H9 (cell line): ENCODE measurements at regions not wholly inside any gene's neighbourhood (a gene's known extent, or its start where the extent isn't known, plus 50 kb on each side); places are given as distances from the start of the nearest gene placed in this dataset.

Experiments used
- DNase-seq: peaks from one replicate; pipeline ENCODE4 v3.0.0-alpha.2; 2017
- H2AFZ ChIP-seq: one replicate; pipeline ENCODE4 v1.6.1; 2013; ENCODE audit warnings: mild to moderate bottlenecking, low read length, control low read depth, moderate library complexity
- H2AK5ac ChIP-seq: 2 replicates; pipeline ENCODE4 v1.6.1; 2013; ENCODE audit warnings: low read length, control low read depth, mixed read lengths; ENCODE audit not compliant: insufficient read length
- H2BK120ac ChIP-seq: one replicate; pipeline ENCODE4 v1.6.1; 2013; ENCODE audit warnings: low read depth, mild to moderate bottlenecking, low read length, control low read depth, inconsistent platforms; ENCODE audit not compliant: poor library complexity, severe bottlenecking
- H2BK12ac ChIP-seq: 2 replicates; pipeline ENCODE4 v1.6.1; 2013; ENCODE audit warnings: low read length, control low read depth, mixed read lengths, low read depth; ENCODE audit not compliant: insufficient read length
- H2BK15ac ChIP-seq: 2 replicates; pipeline ENCODE4 v1.6.1; 2013; ENCODE audit warnings: low read depth, low read length, control low read depth
- H2BK20ac ChIP-seq: one replicate; pipeline ENCODE4 v1.6.1; 2013; ENCODE audit warnings: low read depth, mild to moderate bottlenecking, low read length, control low read depth, inconsistent platforms; ENCODE audit not compliant: poor library complexity, severe bottlenecking
- H2BK5ac ChIP-seq: 2 replicates; pipeline ENCODE4 v1.6.1; 2013; ENCODE audit warnings: low read length, control low read depth, mixed read lengths; ENCODE audit not compliant: insufficient read length
- H3K14ac ChIP-seq: 2 replicates; pipeline ENCODE4 v1.6.1; 2013; ENCODE audit warnings: low read length, control low read depth; ENCODE audit not compliant: insufficient read depth
- H3K18ac ChIP-seq: 2 replicates; pipeline ENCODE4 v1.6.1; 2013; ENCODE audit warnings: low read depth, mild to moderate bottlenecking, mixed read lengths, low read length, control low read depth; ENCODE audit not compliant: insufficient read length
- H3K23ac ChIP-seq: 2 replicates; pipeline ENCODE4 v1.6.1; 2013; ENCODE audit warnings: low read length, control low read depth, mixed read lengths, low read depth; ENCODE audit not compliant: insufficient read length
- H3K23me2 ChIP-seq: 2 replicates; pipeline ENCODE4 v1.6.1; 2013; ENCODE audit warnings: low read depth, mild to moderate bottlenecking, mixed read lengths, low read length, control low read depth; ENCODE audit not compliant: insufficient read length, poor library complexity, severe bottlenecking
- H3K27ac ChIP-seq: 2 replicates; pipeline ENCODE4 v1.5.1; 2013; ENCODE audit warnings: low read length, control low read depth, mixed read lengths, low read depth; ENCODE audit not compliant: insufficient read length
- H3K27me3 ChIP-seq: 2 replicates; pipeline ENCODE4 v1.6.1; 2013; ENCODE audit warnings: low read length, control low read depth, inconsistent platforms; ENCODE audit not compliant: insufficient read depth
- H3K4ac ChIP-seq: 2 replicates; pipeline ENCODE4 v1.6.1; 2013; ENCODE audit warnings: low read depth, mild to moderate bottlenecking, control low read depth, inconsistent platforms, low read length, moderate library complexity
- H3K4me1 ChIP-seq: 2 replicates; pipeline ENCODE4 v1.6.1; 2013; ENCODE audit warnings: low read length, control low read depth, inconsistent platforms; ENCODE audit not compliant: insufficient read depth
- H3K4me2 ChIP-seq: 2 replicates; pipeline ENCODE4 v1.6.1; 2013; ENCODE audit warnings: low read length, control low read depth, mixed read lengths; ENCODE audit not compliant: insufficient read length, insufficient read depth
- H3K56ac ChIP-seq: 2 replicates; pipeline ENCODE4 v1.6.1; 2013; ENCODE audit warnings: low read depth, mild to moderate bottlenecking, mixed read lengths, low read length, control low read depth; ENCODE audit not compliant: insufficient read length
- H3K79me1 ChIP-seq: 2 replicates; pipeline ENCODE4 v1.6.1; 2013; ENCODE audit warnings: low read depth, mild to moderate bottlenecking, moderate library complexity, low read length, control low read depth, inconsistent platforms; ENCODE audit not compliant: insufficient read depth, poor library complexity, severe bottlenecking
- H3K79me2 ChIP-seq: 2 replicates; pipeline ENCODE4 v1.6.1; 2013; ENCODE audit warnings: low read length, control low read depth, inconsistent platforms; ENCODE audit not compliant: insufficient read depth
- H3K9ac ChIP-seq: 2 replicates; pipeline ENCODE4 v1.6.1; 2013; ENCODE audit warnings: low read length, control low read depth, mixed read lengths; ENCODE audit not compliant: insufficient read length; ENCODE audit errors: extremely low read depth
- H3K9me3 ChIP-seq: one replicate; pipeline ENCODE4 v1.6.1; 2013; ENCODE audit warnings: low read depth, low read length, inconsistent platforms; ENCODE audit not compliant: control insufficient read depth
- H3T11ph ChIP-seq: one replicate; pipeline ENCODE4 v1.6.1; 2013; ENCODE audit warnings: mild to moderate bottlenecking, low read length, control low read depth, inconsistent platforms
- H4K20me1 ChIP-seq: one replicate; pipeline ENCODE4 v1.6.1; 2013; ENCODE audit not compliant: control insufficient read depth, insufficient read length, insufficient read depth
- H4K5ac ChIP-seq: 2 replicates; pipeline ENCODE4 v1.6.1; 2013; ENCODE audit warnings: low read depth, mild to moderate bottlenecking, mixed read lengths, low read length, control low read depth; ENCODE audit not compliant: insufficient read length
- H4K8ac ChIP-seq: replicated peaks from 2 replicates; pipeline ENCODE4 v1.6.1; 2013; ENCODE audit warnings: low read length, control low read depth, mixed read lengths, low read depth; ENCODE audit not compliant: insufficient read length
- H4K91ac ChIP-seq: 2 replicates; pipeline ENCODE4 v1.6.1; 2013; ENCODE audit warnings: low read depth, mild to moderate bottlenecking, moderate library complexity, mixed read lengths, low read length, control low read depth; ENCODE audit not compliant: insufficient read length
- H3K27ac Mint-ChIP-seq, 3 experiments: 2 replicates in 2 of 3; 3 replicates in 1 of 3; pipeline ENCODE4 v1.8.0; 2020 to 2021; ENCODE audit warnings: mixed read lengths in 3 of 3, mild to moderate bottlenecking in 1 of 3, moderate library complexity in 1 of 3
- H3K27me3 Mint-ChIP-seq: 2 replicates; pipeline ENCODE4 v1.8.0; 2021; ENCODE audit warnings: low read depth, mild to moderate bottlenecking, moderate library complexity, mixed read lengths
- H3K36me3 Mint-ChIP-seq, 3 experiments: 2 replicates in 2 of 3; 3 replicates in 1 of 3; pipeline ENCODE4 v1.8.0; 2020 to 2021; ENCODE audit warnings: low read depth in 3 of 3, mixed read lengths in 3 of 3; ENCODE audit not compliant: insufficient read depth in 1 of 3
- H3K4me1 Mint-ChIP-seq, 2 experiments: 2 replicates each; pipeline ENCODE4 v1.8.0; 2020; ENCODE audit warnings: mixed read lengths in 2 of 2
- H3K4me3 Mint-ChIP-seq, 2 experiments: 2 replicates in 1 of 2; 3 replicates in 1 of 2; pipeline ENCODE4 v1.8.0; 2020 to 2021; ENCODE audit warnings: mild to moderate bottlenecking in 2 of 2, mixed read lengths in 2 of 2, moderate library complexity in 1 of 2
- H3K9me3 Mint-ChIP-seq, 2 experiments: 2 replicates in 1 of 2; 3 replicates in 1 of 2; pipeline ENCODE4 v1.8.0; 2020; ENCODE audit warnings: mild to moderate bottlenecking in 2 of 2, mixed read lengths in 2 of 2, moderate library complexity in 1 of 2
- WGBS: extraction: QIAGEN DNeasy Blood & Tissue Kit; methylation state at CpG from one replicate; pipeline ENCODE4 v1.1.7; 2013; ENCODE audit warnings: missing lambda C conversion rate, low lambda C conversion rate, mixed read lengths; ENCODE audit not compliant: insufficient read length; ENCODE audit errors: extremely low coverage; 5-methylcytosine and 5-hydroxymethylcytosine counted together
- TF ChIP-seq, protein P1 (sequence below): fragments of 200-600 bp; sonication (generic); conservative IDR thresholded peaks from 3 replicates; pipeline ENCODE4 v1.8.0; 2021; ENCODE audit warnings: antibody characterized with exemption, mild to moderate bottlenecking

DNA sequence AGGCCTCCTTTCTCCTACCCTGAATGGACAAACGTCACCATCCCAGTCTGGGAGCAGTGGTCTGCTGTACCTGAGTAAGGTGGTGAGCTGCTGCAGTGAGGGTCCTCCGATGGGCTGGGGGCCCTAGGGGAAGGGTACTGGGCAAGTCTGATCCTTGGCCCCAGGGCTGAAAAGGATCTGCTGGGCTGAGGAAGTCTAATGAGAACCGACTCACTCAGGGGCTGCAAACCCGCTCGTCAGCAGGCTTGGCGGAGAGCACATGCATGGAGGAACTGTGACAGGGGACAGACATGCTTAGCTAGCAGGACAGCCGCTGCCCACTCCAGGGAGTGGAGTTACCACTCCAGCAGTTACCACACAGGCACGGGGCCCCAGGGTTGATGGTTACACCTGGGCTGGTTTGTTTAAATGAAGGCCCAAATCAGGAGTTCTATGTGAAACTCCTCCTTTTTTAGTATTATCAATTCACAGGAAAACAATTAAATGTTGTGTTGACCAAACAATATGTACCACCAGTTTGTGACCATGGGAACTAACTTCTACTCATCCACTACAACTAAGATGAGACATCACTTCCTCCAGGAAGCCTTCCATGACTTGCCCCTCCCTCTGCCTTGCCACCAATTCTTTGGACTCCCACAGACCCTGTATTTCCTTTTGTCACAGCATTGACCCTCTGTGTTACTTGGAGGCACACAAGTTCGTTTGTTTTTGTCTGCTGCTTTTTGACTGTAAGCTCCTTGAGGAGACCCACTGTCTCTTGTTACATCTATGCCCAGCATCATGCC, 56.1 kb upstream of the CPLX2 start:
- Histone ChIP-seq H4K8ac (no peak overlapping the region), H3K4me2 (no peak overlapping the region)
- TF ChIP-seq, protein P1, sequence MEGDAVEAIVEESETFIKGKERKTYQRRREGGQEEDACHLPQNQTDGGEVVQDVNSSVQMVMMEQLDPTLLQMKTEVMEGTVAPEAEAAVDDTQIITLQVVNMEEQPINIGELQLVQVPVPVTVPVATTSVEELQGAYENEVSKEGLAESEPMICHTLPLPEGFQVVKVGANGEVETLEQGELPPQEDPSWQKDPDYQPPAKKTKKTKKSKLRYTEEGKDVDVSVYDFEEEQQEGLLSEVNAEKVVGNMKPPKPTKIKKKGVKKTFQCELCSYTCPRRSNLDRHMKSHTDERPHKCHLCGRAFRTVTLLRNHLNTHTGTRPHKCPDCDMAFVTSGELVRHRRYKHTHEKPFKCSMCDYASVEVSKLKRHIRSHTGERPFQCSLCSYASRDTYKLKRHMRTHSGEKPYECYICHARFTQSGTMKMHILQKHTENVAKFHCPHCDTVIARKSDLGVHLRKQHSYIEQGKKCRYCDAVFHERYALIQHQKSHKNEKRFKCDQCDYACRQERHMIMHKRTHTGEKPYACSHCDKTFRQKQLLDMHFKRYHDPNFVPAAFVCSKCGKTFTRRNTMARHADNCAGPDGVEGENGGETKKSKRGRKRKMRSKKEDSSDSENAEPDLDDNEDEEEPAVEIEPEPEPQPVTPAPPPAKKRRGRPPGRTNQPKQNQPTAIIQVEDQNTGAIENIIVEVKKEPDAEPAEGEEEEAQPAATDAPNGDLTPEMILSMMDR: no peak

More for the DNA sequence above, 56.1 kb upstream of the CPLX2 start:
- Histone ChIP-seq H3K27me3 (no peaks in the 10 kb centered on the region), H3K9me3 (no peaks in the 10 kb centered on the region), H3T11ph (no peak overlapping the region), H2BK12ac (no peak overlapping the region), H2BK15ac (no peak overlapping the region), H2BK120ac (no peak overlapping the region), H2AK5ac (no peak overlapping the region), H3K18ac (no peak overlapping the region), H2BK5ac (no peak overlapping the region), H3K4ac (no peak overlapping the region), H3K14ac (no peak overlapping the region), H3K79me2 (no peaks in the 10 kb centered on the region; the same call in 1 of the 2 replicates), H3K56ac (no peak overlapping the region), H3K9ac (no peak overlapping the region), H4K91ac (no peak overlapping the region), H3K79me1 (no peaks in the 10 kb centered on the region), H3K23me2 (no peaks in the 10 kb centered on the region), H2BK20ac (no peak overlapping the region), H3K27ac (no peak overlapping the region), H4K20me1 (no peaks in the 10 kb centered on the region), H3K4me1 (no peaks in the 10 kb centered on the region), H4K5ac (no peak overlapping the region), H3K23ac (no peak overlapping the region), H2AFZ (no peak overlapping the region)
- no CpG with 5 or more reads among the region's 9 CpGs for WGBS
- Mint-ChIP-seq H3K36me3 (peaks cover 0 to 2% (median 0%) of the 10 kb centered on the region in 3 experiments; a peak in 1 of 7 replicates), H3K4me3 (no peak overlapping the region), H3K9me3 (no peaks in the 10 kb centered on the region), H3K27ac (no peak overlapping the region; a peak in 1 of 7 replicates), H3K27me3 (peaks cover 5% of the 10 kb centered on the region; the same call in 1 of the 2 replicates), H3K4me1 (peaks cover 6 to 24% of the 10 kb centered on the region in 2 experiments)
- DNase-seq: no peak
